ENCODE measurements at regions not wholly inside any gene's neighbourhood (a gene's known extent, or its start where the extent isn't known, plus 50 kb on each side); places are given as distances from the start of the nearest gene placed in this dataset.
"Not testable (repeated sequence)": the region's sequence is repeated elsewhere in the genome, so short reads cannot be mapped to it uniquely, and the experiment has no call there.

DNA sequence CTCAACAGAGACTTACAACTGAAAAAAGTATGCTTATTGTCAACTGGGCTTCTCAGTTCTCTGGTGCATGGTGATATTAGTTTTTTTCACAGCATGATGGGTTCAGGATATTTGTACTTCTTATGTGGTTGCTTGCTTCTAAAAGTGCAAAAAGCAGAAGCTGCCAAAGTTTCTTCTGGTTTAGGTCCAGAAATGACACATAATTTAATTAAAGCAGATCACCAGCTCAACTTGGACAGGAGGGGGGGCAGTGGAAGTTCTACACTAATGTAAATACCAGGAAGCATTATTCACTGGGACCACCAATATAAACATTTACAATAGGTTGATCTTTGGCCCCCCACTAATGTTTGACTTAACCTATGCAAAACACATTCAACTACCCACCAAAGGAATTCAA lies 354.8 kb upstream of the BRINP3 start:
- Histone ChIP-seq H3K4me1 (no peaks in the 10 kb centered on the region), H3K27me3 (no peaks in the 10 kb centered on the region), H3K9me3 (no peaks in the 10 kb centered on the region), H3K27ac (no peak overlapping the region), H3K4me3 (no peak overlapping the region), H3K36me3 (no peaks in the 10 kb centered on the region)
- no peak for DNase-seq
- ATAC-seq: no peak
- TF ChIP-seq, protein P1, sequence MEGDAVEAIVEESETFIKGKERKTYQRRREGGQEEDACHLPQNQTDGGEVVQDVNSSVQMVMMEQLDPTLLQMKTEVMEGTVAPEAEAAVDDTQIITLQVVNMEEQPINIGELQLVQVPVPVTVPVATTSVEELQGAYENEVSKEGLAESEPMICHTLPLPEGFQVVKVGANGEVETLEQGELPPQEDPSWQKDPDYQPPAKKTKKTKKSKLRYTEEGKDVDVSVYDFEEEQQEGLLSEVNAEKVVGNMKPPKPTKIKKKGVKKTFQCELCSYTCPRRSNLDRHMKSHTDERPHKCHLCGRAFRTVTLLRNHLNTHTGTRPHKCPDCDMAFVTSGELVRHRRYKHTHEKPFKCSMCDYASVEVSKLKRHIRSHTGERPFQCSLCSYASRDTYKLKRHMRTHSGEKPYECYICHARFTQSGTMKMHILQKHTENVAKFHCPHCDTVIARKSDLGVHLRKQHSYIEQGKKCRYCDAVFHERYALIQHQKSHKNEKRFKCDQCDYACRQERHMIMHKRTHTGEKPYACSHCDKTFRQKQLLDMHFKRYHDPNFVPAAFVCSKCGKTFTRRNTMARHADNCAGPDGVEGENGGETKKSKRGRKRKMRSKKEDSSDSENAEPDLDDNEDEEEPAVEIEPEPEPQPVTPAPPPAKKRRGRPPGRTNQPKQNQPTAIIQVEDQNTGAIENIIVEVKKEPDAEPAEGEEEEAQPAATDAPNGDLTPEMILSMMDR (IDR thresholded peaks at IDR 0.05): no peak
- intact Hi-C loops (cut with DNase I): no loop called here

DNA sequence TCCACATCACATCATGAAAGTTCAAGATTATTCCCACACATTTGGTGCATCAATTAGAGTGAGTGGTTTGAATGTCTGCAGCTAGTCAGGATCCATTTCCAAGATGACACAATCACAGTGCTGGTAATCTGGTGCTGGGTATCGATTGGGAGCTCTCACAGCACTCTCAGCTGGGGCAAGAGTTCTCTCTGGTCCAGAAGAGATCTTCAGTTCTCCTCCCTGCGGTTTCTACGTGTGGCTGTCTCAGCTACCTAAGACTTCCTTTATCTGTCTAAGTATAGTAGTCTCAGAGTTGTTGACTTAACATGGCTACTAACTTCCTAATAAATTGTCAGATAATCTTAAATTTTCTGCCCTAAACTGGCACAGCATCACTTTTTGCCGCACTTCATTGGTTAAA lies 358.0 kb upstream of the BRINP3 start:
- DNase-seq: no peak
- Histone ChIP-seq H3K27ac (no peak overlapping the region), H3K4me1 (no peaks in the 10 kb centered on the region), H3K9me3 (no peaks in the 10 kb centered on the region), H3K36me3 (no peaks in the 10 kb centered on the region), H3K27me3 (no peaks in the 10 kb centered on the region), H3K4me3 (no peak overlapping the region)
- no peak for ATAC-seq
- TF ChIP-seq, protein P1 (IDR thresholded peaks at IDR 0.05): no peak
- intact Hi-C loops (cut with DNase I): no loop called here

DNA sequence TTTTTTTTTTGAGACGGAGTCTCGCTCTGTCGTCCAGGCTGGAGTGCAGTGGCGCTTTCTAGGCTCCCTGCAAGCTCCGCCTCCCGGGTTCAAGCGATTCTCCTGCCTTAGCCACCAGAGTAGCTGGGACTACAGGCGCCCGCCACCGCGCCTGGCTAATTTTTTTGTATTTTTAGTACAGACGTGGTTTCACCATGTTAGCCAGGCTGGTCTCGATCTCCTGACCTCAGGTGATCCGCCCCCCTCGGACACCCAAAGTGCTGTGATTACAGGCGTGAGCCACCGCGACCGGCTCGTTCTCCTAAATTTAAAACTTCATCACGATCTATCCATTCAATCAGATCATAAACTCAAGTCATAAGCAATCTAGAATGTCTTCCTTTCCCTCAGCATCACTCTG lies 359.5 kb upstream of the BRINP3 start:
- H3K27ac ChIP-seq; H3K4me1 ChIP-seq; DNase-seq; H3K9me3 ChIP-seq; H3K27me3 ChIP-seq; H3K4me3 ChIP-seq; ATAC-seq; intact Hi-C loops (cut with DNase I); H3K36me3 ChIP-seq: not testable (repeated sequence)

DNA sequence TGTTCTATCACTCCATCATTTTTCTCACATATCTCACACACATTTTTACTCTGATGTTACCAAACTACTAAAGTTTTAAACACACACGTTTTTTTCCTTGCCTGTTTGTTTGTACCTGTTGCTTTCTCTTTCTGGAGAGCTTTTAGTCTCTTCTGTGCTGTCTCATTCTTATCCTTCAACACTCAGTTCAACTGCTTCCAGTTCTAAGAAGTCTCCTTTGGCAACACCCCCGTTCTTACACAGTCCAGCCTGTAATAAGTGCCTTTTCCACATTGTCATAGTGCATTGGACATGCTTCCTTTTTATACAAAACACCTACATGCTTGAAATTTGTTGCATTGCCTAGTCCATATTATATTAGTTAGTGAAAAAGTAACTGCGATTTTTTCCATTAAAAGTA lies 360.2 kb upstream of the BRINP3 start:
- Histone ChIP-seq H3K4me1 (no peaks in the 10 kb centered on the region), H3K27me3 (no peaks in the 10 kb centered on the region), H3K9me3 (no peaks in the 10 kb centered on the region), H3K27ac (no peak overlapping the region), H3K4me3 (no peak overlapping the region), H3K36me3 (no peaks in the 10 kb centered on the region)
- TF ChIP-seq, protein P1 (IDR thresholded peaks at IDR 0.05): no peak
- intact Hi-C loops (cut with DNase I): no loop called here
- ATAC-seq (no peak), DNase-seq (no peak)

DNA sequence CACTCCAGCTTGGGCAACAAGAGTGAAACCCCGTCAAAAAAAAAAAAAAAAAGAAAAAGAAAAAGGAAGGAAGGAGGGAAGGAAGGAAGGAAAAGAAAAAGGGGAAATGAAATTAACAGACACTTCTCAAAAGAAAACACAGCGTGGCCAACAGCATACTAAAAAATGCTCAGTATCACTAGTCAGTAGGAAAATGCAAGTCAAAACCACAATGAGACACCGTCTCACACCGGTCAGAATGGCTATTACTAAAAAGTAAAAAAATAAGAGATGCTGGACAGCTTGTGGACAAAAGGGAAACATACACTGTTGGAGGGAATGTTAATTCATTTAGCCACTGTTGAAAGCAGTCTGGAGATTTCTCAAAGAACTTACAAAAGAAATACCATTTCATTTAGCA lies 369.5 kb upstream of the BRINP3 start:
- DNase-seq: no peak
- no peak for ATAC-seq
- Histone ChIP-seq H3K27ac (no peak overlapping the region), H3K9me3 (no peaks in the 10 kb centered on the region), H3K4me3 (no peak overlapping the region), H3K4me1 (no peaks in the 10 kb centered on the region), H3K27me3 (no peaks in the 10 kb centered on the region), H3K36me3 (no peaks in the 10 kb centered on the region)
- intact Hi-C loops (cut with DNase I): no loop called here
- TF ChIP-seq, protein P1 (IDR thresholded peaks at IDR 0.05): no peak

DNA sequence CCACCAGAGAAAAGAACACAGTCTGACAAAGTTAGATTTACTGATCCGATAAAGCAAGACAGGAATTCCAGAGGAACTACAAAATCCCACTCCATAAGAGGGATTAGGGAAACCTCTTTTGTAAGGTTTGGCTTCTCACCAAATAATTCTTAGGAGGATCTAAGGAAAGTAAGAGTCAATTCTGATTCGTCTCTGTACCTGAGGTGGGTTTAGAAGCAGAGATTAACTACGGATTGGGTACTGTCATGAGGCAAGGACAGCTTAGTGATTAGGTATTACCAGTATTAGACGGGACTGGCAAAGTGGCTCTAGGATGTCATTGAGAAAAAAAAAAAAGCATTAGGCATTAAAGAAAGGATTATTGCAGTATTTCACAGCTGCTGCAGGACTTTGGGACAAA lies 371.7 kb upstream of the BRINP3 start:
- Histone ChIP-seq H3K4me3 (no peak overlapping the region), H3K9me3 (no peaks in the 10 kb centered on the region), H3K27me3 (no peaks in the 10 kb centered on the region), H3K36me3 (no peaks in the 10 kb centered on the region), H3K27ac (no peak overlapping the region), H3K4me1 (no peaks in the 10 kb centered on the region)
- DNase-seq (no peak), ATAC-seq (no peak)
- intact Hi-C loops (cut with DNase I): no loop called here
- TF ChIP-seq, protein P1 (IDR thresholded peaks at IDR 0.05): no peak
